Nephron (organoid): ENCODE measurements at regions not wholly inside any gene's neighbourhood (a gene's known extent, or its start where the extent isn't known, plus 50 kb on each side); places are given as distances from the start of the nearest gene placed in this dataset.

Source experiments
- H3K27ac Mint-ChIP-seq, 3 experiments: 2 replicates each; pipeline ENCODE4 v1.8.0; 2020; ENCODE audit warnings: mixed read lengths in 3 of 3, mild to moderate bottlenecking in 2 of 3, moderate library complexity in 1 of 3
- H3K27me3 Mint-ChIP-seq: 2 replicates; pipeline ENCODE4 v1.8.0; 2021; ENCODE audit warnings: low read depth, mild to moderate bottlenecking, moderate library complexity, mixed read lengths
- H3K36me3 Mint-ChIP-seq: 2 replicates; pipeline ENCODE4 v1.8.0; 2020; ENCODE audit warnings: low read depth, mixed read lengths
- H3K4me1 Mint-ChIP-seq: 2 replicates; pipeline ENCODE4 v1.8.0; 2020; ENCODE audit warnings: mixed read lengths
- H3K4me3 Mint-ChIP-seq, 3 experiments: 2 replicates each; pipeline ENCODE4 v1.8.0; 2020; ENCODE audit warnings: mild to moderate bottlenecking in 3 of 3, mixed read lengths in 3 of 3, moderate library complexity in 2 of 3
- H3K9me3 Mint-ChIP-seq: 2 replicates; pipeline ENCODE4 v1.8.0; 2020; ENCODE audit warnings: mixed read lengths
- TF ChIP-seq, protein P1 (sequence below), 3 experiments: fragments of 200-600 bp; sonication (generic); IDR thresholded peaks; one replicate each; pipeline ENCODE4 v1.5.0; 2021; ENCODE audit warnings: antibody characterized with exemption in 3 of 3; ENCODE audit not compliant: unreplicated experiment in 3 of 3

DNA sequence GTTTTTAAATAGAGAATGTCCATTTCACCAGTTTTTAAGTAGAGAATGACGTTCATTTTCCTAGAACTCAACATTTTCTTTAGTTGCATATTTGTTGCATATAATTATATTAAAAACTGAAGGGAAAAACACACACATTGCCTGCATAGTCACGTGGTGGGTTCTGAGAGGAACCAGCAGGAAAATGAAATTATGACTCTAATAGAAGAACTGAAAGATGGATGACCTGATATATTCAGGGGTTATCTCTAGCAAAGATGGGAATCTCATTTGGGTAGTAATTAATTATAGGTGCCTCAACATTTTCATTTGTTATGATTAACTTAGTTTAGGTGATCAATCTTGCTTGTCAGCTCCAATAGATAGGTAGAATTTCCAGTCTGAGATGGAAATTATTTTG, 288.3 kb downstream of the TRIB2 start:
- peaks cover 65% of the 10 kb centered on the region for H3K4me1 Mint-ChIP-seq
- TF ChIP-seq, protein P1, sequence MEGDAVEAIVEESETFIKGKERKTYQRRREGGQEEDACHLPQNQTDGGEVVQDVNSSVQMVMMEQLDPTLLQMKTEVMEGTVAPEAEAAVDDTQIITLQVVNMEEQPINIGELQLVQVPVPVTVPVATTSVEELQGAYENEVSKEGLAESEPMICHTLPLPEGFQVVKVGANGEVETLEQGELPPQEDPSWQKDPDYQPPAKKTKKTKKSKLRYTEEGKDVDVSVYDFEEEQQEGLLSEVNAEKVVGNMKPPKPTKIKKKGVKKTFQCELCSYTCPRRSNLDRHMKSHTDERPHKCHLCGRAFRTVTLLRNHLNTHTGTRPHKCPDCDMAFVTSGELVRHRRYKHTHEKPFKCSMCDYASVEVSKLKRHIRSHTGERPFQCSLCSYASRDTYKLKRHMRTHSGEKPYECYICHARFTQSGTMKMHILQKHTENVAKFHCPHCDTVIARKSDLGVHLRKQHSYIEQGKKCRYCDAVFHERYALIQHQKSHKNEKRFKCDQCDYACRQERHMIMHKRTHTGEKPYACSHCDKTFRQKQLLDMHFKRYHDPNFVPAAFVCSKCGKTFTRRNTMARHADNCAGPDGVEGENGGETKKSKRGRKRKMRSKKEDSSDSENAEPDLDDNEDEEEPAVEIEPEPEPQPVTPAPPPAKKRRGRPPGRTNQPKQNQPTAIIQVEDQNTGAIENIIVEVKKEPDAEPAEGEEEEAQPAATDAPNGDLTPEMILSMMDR (IDR thresholded peaks at IDR 0.05; ENCODE audit: unreplicated experiment in 3 of 3) = no peak
- H3K9me3 Mint-ChIP-seq = no peaks in the 10 kb centered on the region
- H3K27ac Mint-ChIP-seq = peak overlapping the region; percentile 83 to 89 (median 85)
- no peak overlapping the region for H3K4me3 Mint-ChIP-seq
- H3K36me3 Mint-ChIP-seq = no peaks in the 10 kb centered on the region
- H3K27me3 Mint-ChIP-seq = no peaks in the 10 kb centered on the region

GRCh38 chr2:13005761-13006335, 289.1 kb downstream of the TRIB2 start:
- H3K4me3 Mint-ChIP-seq = peak overlapping the region; percentile 46 to 67 (median 63)
- H3K36me3 Mint-ChIP-seq = no peaks in the 10 kb centered on the region
- TF ChIP-seq, protein P1 (IDR thresholded peaks at IDR 0.05; ENCODE audit: unreplicated experiment in 3 of 3) = no peak
- H3K27ac Mint-ChIP-seq = peak overlapping the region; percentile 83 to 89 (median 85)
- H3K27me3 Mint-ChIP-seq = no peaks in the 10 kb centered on the region
- H3K9me3 Mint-ChIP-seq = no peaks in the 10 kb centered on the region
- H3K4me1 Mint-ChIP-seq = peaks cover 57% of the 10 kb centered on the region

DNA sequence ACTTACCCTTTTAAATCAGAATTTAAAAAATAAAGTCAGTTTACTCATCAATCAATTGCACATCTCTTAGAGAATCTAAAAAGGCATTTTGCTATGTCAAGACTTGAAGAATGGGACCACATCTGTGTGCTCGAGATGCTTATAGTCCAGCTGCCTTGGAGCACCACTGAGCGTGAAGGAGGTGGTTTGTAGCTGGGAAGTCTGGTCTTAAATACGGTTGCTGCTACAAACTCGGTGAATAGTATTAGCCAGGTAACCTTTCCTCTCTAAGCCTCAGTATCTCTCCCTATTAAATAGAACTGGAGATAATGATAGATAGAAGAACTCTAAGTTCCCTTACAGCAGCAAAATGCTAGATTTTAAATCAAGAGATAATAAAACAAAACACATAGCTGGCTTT, 289.7 kb downstream of the TRIB2 start:
- no peaks in the 10 kb centered on the region for H3K36me3 Mint-ChIP-seq
- H3K4me1 Mint-ChIP-seq = peaks cover 53% of the 10 kb centered on the region
- H3K27me3 Mint-ChIP-seq = no peaks in the 10 kb centered on the region
- TF ChIP-seq, protein P1 (IDR thresholded peaks at IDR 0.05; ENCODE audit: unreplicated experiment in 3 of 3) = no peak
- H3K9me3 Mint-ChIP-seq = no peaks in the 10 kb centered on the region
- peak overlapping the region; percentile 74 to 83 (median 82) for H3K4me3 Mint-ChIP-seq
- peak overlapping the region; percentile 55 to 84 (median 83) for H3K27ac Mint-ChIP-seq

DNA sequence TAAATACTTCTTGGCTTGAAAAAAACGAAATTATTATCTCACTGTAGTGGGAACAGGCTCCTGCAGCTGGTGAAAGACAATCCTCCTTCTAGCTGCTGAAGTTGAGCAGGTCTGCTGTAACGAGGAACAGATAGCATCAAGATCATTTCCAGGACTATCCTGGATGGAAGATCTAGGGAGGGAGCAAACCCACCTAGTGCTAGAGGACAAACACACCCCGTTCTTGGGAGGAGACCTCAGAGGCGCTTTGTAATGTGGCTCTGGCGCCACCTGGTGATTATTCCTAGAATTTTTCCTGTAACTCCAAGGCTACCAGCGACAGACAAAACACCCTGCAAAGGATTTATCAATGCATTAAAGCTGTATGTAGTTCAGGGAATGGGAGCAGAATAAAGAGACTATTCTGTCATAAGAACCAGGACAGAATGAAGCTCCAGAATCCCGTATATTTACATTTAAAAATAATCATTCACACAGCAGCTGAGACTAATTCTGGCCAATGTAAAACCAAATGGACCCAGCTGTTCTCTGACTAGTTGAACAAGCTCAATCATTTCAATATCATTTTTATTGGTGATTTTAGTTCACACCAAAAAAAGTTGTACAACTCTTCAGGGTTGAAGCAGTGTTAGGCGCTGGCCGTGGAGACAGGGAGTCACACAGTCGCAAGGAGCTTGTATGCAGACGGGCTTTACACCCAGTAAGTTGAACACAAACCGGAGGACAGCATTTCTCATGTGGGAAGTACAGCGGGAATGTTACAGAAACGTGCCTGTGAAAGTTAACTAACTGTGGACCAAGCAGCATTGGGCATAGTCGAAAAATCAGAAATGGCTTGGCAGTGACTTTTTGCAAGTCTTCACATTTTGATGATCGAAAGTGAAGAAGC, 290.3 kb downstream of the TRIB2 start:
- TF ChIP-seq, protein P1 (IDR thresholded peaks at IDR 0.05; ENCODE audit: unreplicated experiment in 3 of 3) = peak; percentile 87 to 92 (median 90)
- peaks cover 47% of the 10 kb centered on the region for H3K4me1 Mint-ChIP-seq
- peak overlapping the region; percentile 55 to 84 (median 83) for H3K27ac Mint-ChIP-seq
- no peaks in the 10 kb centered on the region for H3K9me3 Mint-ChIP-seq
- H3K36me3 Mint-ChIP-seq = no peaks in the 10 kb centered on the region
- H3K4me3 Mint-ChIP-seq = peak overlapping the region; percentile 74 to 83 (median 82)
- H3K27me3 Mint-ChIP-seq = no peaks in the 10 kb centered on the region

DNA sequence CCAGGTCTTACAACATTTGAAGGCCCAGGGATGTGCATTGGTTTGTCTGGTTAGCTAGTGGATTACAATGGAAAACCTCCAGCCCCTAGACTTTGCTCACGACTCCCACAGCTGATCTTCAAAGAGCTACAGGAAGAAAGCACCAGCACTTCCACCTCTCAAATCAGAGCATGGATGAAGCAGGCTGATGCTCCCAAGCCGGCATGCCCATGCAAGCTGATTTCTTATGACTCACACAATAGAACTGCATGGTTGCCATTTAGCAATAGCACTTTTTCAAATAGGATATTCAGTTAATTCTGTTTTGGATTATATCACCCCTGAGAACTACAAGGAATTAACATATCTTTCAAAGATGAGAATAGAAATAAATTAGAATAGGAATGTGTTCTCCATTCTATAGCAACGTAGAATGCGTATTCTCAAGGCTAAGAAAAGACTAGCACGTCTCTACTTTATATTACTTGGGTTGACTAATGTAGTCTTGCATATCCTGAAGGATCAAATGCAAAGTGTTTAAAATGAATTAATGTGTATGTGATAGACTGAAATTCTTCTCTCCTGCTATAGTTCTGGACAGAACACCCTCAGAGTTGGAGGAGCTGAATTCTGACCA, 292.4 kb downstream of the TRIB2 start:
- H3K9me3 Mint-ChIP-seq = no peaks in the 10 kb centered on the region
- no peak overlapping the region for H3K4me3 Mint-ChIP-seq
- peaks cover 29% of the 10 kb centered on the region for H3K4me1 Mint-ChIP-seq
- H3K27ac Mint-ChIP-seq = no peak overlapping the region
- TF ChIP-seq, protein P1 (IDR thresholded peaks at IDR 0.05; ENCODE audit: unreplicated experiment in 3 of 3) = no peak
- H3K36me3 Mint-ChIP-seq = no peaks in the 10 kb centered on the region
- no peaks in the 10 kb centered on the region for H3K27me3 Mint-ChIP-seq
